SK-N-SH treated with all-trans-retinoic acid at 6 μM for 48 hours (cell line): ENCODE measurements at regions not wholly inside any gene's neighbourhood (a gene's known extent, or its start where the extent isn't known, plus 50 kb on each side); places are given as distances from the start of the nearest gene placed in this dataset.

ENCODE experiments used
- ATAC-seq: fragments of 200-7000 bp; cut with Tn5 transposase; 3 replicates; pipeline ENCODE4 v1.9.1; 2020; ENCODE audit warnings: mild to moderate bottlenecking, moderate library complexity
- BACH2 ChIP-seq: fragments of 250-450 bp; sonication (Bioruptor Pico); IDR thresholded peaks from 2 replicates; pipeline ENCODE4 v1.9.0; 2021; ENCODE audit warnings: mild to moderate bottlenecking, borderline replicate concordance
- GLIS3 ChIP-seq: fragments of 250-450 bp; sonication (Bioruptor Pico); IDR thresholded peaks from 2 replicates; pipeline ENCODE4 v1.5.0; 2020; ENCODE audit warnings: mild to moderate bottlenecking, moderate library complexity
- ISL1 ChIP-seq: fragments of 250-450 bp; sonication (Bioruptor Pico); IDR thresholded peaks from 2 replicates; pipeline ENCODE4 v2.1.2; 2022; ENCODE audit warnings: mild to moderate bottlenecking, moderate library complexity
- OSR1 ChIP-seq: fragments of 250-450 bp; sonication (Bioruptor Pico); IDR thresholded peaks from 2 replicates; pipeline ENCODE4 v1.8.0; 2022; ENCODE audit warnings: moderate library complexity, mild to moderate bottlenecking, inconsistent platforms
- PPARA ChIP-seq: fragments of 250-450 bp; sonication (Bioruptor Pico); IDR thresholded peaks from 2 replicates; pipeline ENCODE4 v1.5.0; 2020; ENCODE audit warnings: mild to moderate bottlenecking, borderline replicate concordance
- RARB ChIP-seq: fragments of 250-450 bp; sonication (Bioruptor Pico); IDR thresholded peaks from 2 replicates; pipeline ENCODE4 v1.8.0; 2021; ENCODE audit warnings: mild to moderate bottlenecking, moderate library complexity
- SNAI2 ChIP-seq: fragments of 250-450 bp; sonication (Bioruptor Pico); IDR thresholded peaks from 2 replicates; pipeline ENCODE4 v1.5.0; 2020; ENCODE audit warnings: mild to moderate bottlenecking, moderate library complexity
- TCF4 ChIP-seq: fragments of 250-450 bp; sonication (Bioruptor Pico); IDR thresholded peaks from 2 replicates; pipeline ENCODE4 v1.8.0; 2021; ENCODE audit warnings: mild to moderate bottlenecking, moderate library complexity, borderline replicate concordance
- TOX ChIP-seq: fragments of 250-450 bp; sonication (Bioruptor Pico); IDR thresholded peaks from 2 replicates; pipeline ENCODE4 v1.8.0; 2021; ENCODE audit warnings: mild to moderate bottlenecking, moderate library complexity, borderline replicate concordance
- ZFP3 ChIP-seq: fragments of 250-450 bp; sonication (Bioruptor Pico); IDR thresholded peaks from 2 replicates; pipeline ENCODE4 v1.5.0; 2020; ENCODE audit warnings: mild to moderate bottlenecking, moderate library complexity
- ZFP30 ChIP-seq: fragments of 450-650 bp; formaldehyde crosslinking; IDR thresholded peaks from 2 replicates; pipeline ENCODE4 v1.5.0; 2022; ENCODE audit warnings: mild to moderate bottlenecking, moderate library complexity
- ZNF565 ChIP-seq: fragments of 450-650 bp; formaldehyde crosslinking; conservative IDR thresholded peaks from 2 replicates; pipeline ENCODE4 v1.5.0; 2020; ENCODE audit warnings: low read depth, mild to moderate bottlenecking, moderate library complexity
- ZNF70 ChIP-seq: fragments of 450-650 bp; formaldehyde crosslinking; IDR thresholded peaks from 2 replicates; pipeline ENCODE4 v1.5.0; 2020; ENCODE audit warnings: mild to moderate bottlenecking, moderate library complexity
- ZNF8 ChIP-seq: fragments of 450-650 bp; formaldehyde crosslinking; IDR thresholded peaks from 2 replicates; pipeline ENCODE4 v1.5.0; 2020; ENCODE audit warnings: mild to moderate bottlenecking, moderate library complexity
- TF ChIP-seq, protein P1 (sequence below): fragments of 250-450 bp; sonication (Bioruptor Pico); IDR thresholded peaks from 2 replicates; pipeline ENCODE4 v1.5.1; 2021; ENCODE audit warnings: mild to moderate bottlenecking, moderate library complexity
- TF ChIP-seq, protein P2 (sequence below): fragments of 250-450 bp; sonication (Bioruptor Pico); IDR thresholded peaks from 2 replicates; pipeline ENCODE4 v1.5.0; 2020; ENCODE audit warnings: mild to moderate bottlenecking, moderate library complexity
- TF ChIP-seq, protein P3 (sequence below): fragments of 250-450 bp; sonication (Bioruptor Pico); IDR thresholded peaks from 2 replicates; pipeline ENCODE4 v1.8.0; 2020; ENCODE audit warnings: mild to moderate bottlenecking, moderate library complexity, borderline replicate concordance
- TF ChIP-seq, protein P4 (sequence below): fragments of 250-450 bp; sonication (Bioruptor Pico); IDR thresholded peaks from 2 replicates; pipeline ENCODE4 v1.5.1; 2020; ENCODE audit warnings: low read depth, mild to moderate bottlenecking, moderate library complexity
- TF ChIP-seq, protein P5 (sequence below): fragments of 250-450 bp; sonication (Bioruptor Pico); IDR thresholded peaks from 2 replicates; pipeline ENCODE4 v1.8.0; 2021; ENCODE audit warnings: low read depth, mild to moderate bottlenecking, moderate library complexity, borderline replicate concordance

DNA sequence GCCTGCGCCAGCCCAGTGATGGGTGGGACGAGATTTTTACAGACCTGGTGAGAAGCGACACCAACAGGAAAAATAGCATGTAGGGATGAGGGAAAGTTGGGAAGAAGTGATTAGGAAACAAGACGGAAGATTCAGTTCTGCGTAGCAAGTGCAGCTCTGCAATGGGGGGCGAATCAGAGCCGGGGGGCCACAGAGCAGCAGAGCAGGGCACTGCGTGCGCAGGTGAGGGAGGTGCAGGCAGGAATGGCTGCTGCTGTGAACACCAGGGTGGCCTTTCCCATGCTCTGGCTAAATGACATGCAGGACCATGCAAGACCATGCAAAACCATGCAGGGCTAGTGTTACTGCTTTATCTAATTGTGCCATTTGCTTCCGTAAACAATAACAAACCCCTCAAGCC is 442.7 kb upstream of the FRG1 start (continued):
- TF ChIP-seq, protein P1, sequence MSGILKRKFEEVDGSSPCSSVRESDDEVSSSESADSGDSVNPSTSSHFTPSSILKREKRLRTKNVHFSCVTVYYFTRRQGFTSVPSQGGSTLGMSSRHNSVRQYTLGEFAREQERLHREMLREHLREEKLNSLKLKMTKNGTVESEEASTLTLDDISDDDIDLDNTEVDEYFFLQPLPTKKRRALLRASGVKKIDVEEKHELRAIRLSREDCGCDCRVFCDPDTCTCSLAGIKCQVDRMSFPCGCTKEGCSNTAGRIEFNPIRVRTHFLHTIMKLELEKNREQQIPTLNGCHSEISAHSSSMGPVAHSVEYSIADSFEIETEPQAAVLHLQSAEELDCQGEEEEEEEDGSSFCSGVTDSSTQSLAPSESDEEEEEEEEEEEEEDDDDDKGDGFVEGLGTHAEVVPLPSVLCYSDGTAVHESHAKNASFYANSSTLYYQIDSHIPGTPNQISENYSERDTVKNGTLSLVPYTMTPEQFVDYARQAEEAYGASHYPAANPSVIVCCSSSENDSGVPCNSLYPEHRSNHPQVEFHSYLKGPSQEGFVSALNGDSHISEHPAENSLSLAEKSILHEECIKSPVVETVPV (CRISPR knock-in tag) = no peak
- TF ChIP-seq ZFP3 (CRISPR knock-in tag) = no peak

DNA sequence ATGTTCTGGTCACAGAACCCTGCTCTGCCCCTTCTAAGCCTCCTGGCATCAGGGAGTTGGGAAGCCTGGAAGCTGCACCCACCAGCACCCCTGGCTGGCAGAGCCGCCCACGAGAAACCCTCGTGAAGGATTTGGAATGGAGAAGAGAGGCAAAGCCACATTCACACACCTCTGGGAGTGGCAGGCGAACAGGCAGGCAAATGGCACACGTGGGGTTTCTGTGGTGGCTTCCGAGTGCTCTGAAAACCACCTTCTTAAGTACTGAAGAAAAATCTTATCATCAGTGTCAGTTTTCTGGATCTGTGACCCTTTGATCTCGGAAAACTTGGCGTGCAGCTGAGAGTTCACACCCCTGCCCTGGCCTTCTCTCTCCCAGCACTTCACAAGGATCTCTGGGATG is 442.2 kb upstream of the FRG1 start:
- ATAC-seq = no peak
- TF ChIP-seq, protein P2, sequence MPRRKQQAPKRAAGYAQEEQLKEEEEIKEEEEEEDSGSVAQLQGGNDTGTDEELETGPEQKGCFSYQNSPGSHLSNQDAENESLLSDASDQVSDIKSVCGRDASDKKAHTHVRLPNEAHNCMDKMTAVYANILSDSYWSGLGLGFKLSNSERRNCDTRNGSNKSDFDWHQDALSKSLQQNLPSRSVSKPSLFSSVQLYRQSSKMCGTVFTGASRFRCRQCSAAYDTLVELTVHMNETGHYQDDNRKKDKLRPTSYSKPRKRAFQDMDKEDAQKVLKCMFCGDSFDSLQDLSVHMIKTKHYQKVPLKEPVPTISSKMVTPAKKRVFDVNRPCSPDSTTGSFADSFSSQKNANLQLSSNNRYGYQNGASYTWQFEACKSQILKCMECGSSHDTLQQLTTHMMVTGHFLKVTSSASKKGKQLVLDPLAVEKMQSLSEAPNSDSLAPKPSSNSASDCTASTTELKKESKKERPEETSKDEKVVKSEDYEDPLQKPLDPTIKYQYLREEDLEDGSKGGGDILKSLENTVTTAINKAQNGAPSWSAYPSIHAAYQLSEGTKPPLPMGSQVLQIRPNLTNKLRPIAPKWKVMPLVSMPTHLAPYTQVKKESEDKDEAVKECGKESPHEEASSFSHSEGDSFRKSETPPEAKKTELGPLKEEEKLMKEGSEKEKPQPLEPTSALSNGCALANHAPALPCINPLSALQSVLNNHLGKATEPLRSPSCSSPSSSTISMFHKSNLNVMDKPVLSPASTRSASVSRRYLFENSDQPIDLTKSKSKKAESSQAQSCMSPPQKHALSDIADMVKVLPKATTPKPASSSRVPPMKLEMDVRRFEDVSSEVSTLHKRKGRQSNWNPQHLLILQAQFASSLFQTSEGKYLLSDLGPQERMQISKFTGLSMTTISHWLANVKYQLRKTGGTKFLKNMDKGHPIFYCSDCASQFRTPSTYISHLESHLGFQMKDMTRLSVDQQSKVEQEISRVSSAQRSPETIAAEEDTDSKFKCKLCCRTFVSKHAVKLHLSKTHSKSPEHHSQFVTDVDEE (CRISPR knock-in tag) = no peak
- TF ChIP-seq RARB (CRISPR knock-in tag) (no peak), BACH2 (CRISPR knock-in tag) (no peak), OSR1 (CRISPR knock-in tag) (no peak), ZNF8 (CRISPR knock-in tag) (no peak), TCF4 (no peak), ISL1 (no peak), GLIS3 (CRISPR knock-in tag) (no peak), PPARA (CRISPR knock-in tag) (no peak), ZNF70 (CRISPR knock-in tag) (no peak), TOX (no peak)
- TF ChIP-seq, protein P3, sequence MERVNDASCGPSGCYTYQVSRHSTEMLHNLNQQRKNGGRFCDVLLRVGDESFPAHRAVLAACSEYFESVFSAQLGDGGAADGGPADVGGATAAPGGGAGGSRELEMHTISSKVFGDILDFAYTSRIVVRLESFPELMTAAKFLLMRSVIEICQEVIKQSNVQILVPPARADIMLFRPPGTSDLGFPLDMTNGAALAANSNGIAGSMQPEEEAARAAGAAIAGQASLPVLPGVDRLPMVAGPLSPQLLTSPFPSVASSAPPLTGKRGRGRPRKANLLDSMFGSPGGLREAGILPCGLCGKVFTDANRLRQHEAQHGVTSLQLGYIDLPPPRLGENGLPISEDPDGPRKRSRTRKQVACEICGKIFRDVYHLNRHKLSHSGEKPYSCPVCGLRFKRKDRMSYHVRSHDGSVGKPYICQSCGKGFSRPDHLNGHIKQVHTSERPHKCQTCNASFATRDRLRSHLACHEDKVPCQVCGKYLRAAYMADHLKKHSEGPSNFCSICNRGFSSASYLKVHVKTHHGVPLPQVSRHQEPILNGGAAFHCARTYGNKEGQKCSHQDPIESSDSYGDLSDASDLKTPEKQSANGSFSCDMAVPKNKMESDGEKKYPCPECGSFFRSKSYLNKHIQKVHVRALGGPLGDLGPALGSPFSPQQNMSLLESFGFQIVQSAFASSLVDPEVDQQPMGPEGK (CRISPR knock-in tag) = no peak
- TF ChIP-seq, protein P1 (CRISPR knock-in tag) = no peak

DNA sequence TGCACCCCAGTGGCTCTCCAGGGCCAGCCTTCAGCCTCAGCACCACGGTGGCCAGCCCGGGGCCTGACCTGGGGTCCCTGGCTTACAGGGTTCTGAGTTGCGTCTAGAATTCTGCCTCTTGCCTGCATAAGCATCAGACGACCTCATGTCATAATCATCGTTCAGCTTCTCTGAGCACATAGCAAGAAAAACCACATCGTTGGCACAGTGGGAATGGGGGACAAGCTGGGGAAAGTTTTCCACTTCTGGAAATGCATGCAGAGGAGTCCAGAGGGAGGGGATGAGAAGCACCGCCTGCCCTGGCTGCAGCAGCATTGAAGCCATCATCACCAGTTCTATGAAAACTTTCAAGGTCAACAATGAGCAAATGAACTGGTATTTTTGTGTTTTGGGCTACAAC is 441.0 kb upstream of the FRG1 start:
- TF ChIP-seq, protein P4, sequence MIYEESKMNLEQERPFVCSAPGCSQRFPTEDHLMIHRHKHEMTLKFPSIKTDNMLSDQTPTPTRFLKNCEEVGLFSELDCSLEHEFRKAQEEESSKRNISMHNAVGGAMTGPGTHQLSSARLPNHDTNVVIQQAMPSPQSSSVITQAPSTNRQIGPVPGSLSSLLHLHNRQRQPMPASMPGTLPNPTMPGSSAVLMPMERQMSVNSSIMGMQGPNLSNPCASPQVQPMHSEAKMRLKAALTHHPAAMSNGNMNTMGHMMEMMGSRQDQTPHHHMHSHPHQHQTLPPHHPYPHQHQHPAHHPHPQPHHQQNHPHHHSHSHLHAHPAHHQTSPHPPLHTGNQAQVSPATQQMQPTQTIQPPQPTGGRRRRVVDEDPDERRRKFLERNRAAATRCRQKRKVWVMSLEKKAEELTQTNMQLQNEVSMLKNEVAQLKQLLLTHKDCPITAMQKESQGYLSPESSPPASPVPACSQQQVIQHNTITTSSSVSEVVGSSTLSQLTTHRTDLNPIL (CRISPR knock-in tag) = no peak
- TF ChIP-seq ZFP30 (no peak), SNAI2 (CRISPR knock-in tag) (no peak), GLIS3 (CRISPR knock-in tag) (no peak), ZFP3 (CRISPR knock-in tag) (no peak), OSR1 (CRISPR knock-in tag) (no peak), RARB (CRISPR knock-in tag) (no peak), ZNF565 (CRISPR knock-in tag) (no peak), TOX (no peak), ZNF70 (CRISPR knock-in tag) (no peak)
- TF ChIP-seq, protein P2 (CRISPR knock-in tag) = no peak
- TF ChIP-seq, protein P1 (CRISPR knock-in tag) = no peak
- TF ChIP-seq, protein P5, sequence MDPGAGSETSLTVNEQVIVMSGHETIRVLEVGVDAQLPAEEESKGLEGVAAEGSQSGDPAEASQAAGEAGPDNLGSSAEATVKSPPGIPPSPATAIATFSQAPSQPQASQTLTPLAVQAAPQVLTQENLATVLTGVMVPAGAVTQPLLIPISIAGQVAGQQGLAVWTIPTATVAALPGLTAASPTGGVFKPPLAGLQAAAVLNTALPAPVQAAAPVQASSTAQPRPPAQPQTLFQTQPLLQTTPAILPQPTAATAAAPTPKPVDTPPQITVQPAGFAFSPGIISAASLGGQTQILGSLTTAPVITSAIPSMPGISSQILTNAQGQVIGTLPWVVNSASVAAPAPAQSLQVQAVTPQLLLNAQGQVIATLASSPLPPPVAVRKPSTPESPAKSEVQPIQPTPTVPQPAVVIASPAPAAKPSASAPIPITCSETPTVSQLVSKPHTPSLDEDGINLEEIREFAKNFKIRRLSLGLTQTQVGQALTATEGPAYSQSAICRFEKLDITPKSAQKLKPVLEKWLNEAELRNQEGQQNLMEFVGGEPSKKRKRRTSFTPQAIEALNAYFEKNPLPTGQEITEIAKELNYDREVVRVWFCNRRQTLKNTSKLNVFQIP = no peak
- ATAC-seq = no peak
